HepG2 (cell line): ENCODE measurements at regions not wholly inside any gene's neighbourhood (a gene's known extent, or its start where the extent isn't known, plus 50 kb on each side); places are given as distances from the start of the nearest gene placed in this dataset.

Source experiments
- ATAC-seq: fragments of 200-7000 bp; cut with Tn5 transposase; 3 replicates; pipeline ENCODE4 v1.9.1; 2020; ENCODE audit warnings: mild to moderate bottlenecking, moderate library complexity
- BruUV-seq: library from RNA; stranded (reverse); fragments of 400-500 nt; replicated peaks from 2 replicates; lab custom pipeline; 2021; lab: Mats Ljungman, UMichigan
- CTCF ChIA-PET: fragments of 300-600 bp; formaldehyde crosslinking; extraction: SDS; loops from one replicate; lab custom pipeline; 2021; ENCODE audit warnings: low total read pairs, inconsistent platforms, low intra/inter-chr PET ratio; lab: Yijun Ruan, JAX
- POLR2A ChIA-PET: fragments of 350-600 bp; sonication (Branson Sonifier 250); formaldehyde crosslinking; loops from one replicate; lab custom pipeline; 2020; ENCODE audit warnings: antibody characterized with exemption, inconsistent platforms; lab: Yijun Ruan, JAX
- DNase-seq: peaks from one replicate; pipeline ENCODE4 v3.0.0-alpha.2; 2015; ENCODE audit warnings: low spot score
- FAIRE-seq: peaks from 3 replicates; lab custom pipeline; 2011; peaks lifted over from hg19 to GRCh38; lab: Jason Lieb, UNC
- H2AFZ ChIP-seq: one replicate; pipeline ENCODE4 v1.6.1; 2011; ENCODE audit warnings: low read length, inconsistent platforms
- H3K27ac ChIP-seq: fragments of 300-600 bp; 3 replicates; pipeline ENCODE4 v1.8.0; 2011; ENCODE audit warnings: mixed run types, mild to moderate bottlenecking, mixed read lengths, low read length, inconsistent platforms; ENCODE audit not compliant: insufficient read depth; ENCODE audit errors: extremely low read length
- H3K27me3 ChIP-seq, 2 experiments: fragments of 200-600 bp in 1 of 2; 2 replicates in 1 of 2; 3 replicates in 1 of 2; pipeline versions ENCODE4 v1.6.0 to v1.8.0; 2011; ENCODE audit warnings: low read length in 2 of 2, mild to moderate bottlenecking in 2 of 2, moderate library complexity in 2 of 2, inconsistent platforms in 1 of 2; ENCODE audit not compliant: insufficient read depth in 2 of 2, control insufficient read depth in 1 of 2
- H3K36me3 ChIP-seq, 2 experiments: fragments of 200-600 bp in 1 of 2; replicated peaks in 1 of 2; 2 replicates in 1 of 2; 3 replicates in 1 of 2; pipeline versions ENCODE4 v1.5.1 to v1.8.0; 2011; ENCODE audit warnings: low read length in 2 of 2, inconsistent platforms in 1 of 2; ENCODE audit not compliant: insufficient read depth in 2 of 2, control insufficient read depth in 1 of 2
- H3K4me1 ChIP-seq: 2 replicates; pipeline ENCODE4 v1.5.1; 2012; ENCODE audit warnings: low read length, inconsistent platforms; ENCODE audit not compliant: insufficient read depth
- H3K4me2 ChIP-seq: 2 replicates; pipeline ENCODE4 v1.6.0; 2011; ENCODE audit warnings: low read depth, low read length, inconsistent platforms
- H3K4me3 ChIP-seq, 3 experiments: fragments of 200-600 bp in 1 of 3; sonication (generic), shearing (Covaris generic) in 1 of 3; replicated peaks in 1 of 3; 2 replicates each; pipeline ENCODE4 v1.5.1; 2011 to 2016; ENCODE audit warnings: low read length in 3 of 3, inconsistent platforms in 2 of 3, low read depth in 2 of 3, mild to moderate bottlenecking in 2 of 3, control low read depth in 1 of 3, mixed read lengths in 1 of 3; ENCODE audit not compliant: insufficient read depth in 1 of 3
- H3K79me2 ChIP-seq: one replicate; pipeline ENCODE4 v1.6.1; 2011; ENCODE audit warnings: low read length, inconsistent platforms; ENCODE audit not compliant: insufficient read depth
- H3K9ac ChIP-seq: 2 replicates; pipeline ENCODE4 v1.6.0; 2011; ENCODE audit warnings: mild to moderate bottlenecking, low read depth, low read length, inconsistent platforms; ENCODE audit not compliant: insufficient read depth
- H3K9me3 ChIP-seq: 2 replicates; pipeline ENCODE4 v1.5.1; 2012; ENCODE audit warnings: mild to moderate bottlenecking, low read length
- H4K20me1 ChIP-seq: 2 replicates; pipeline ENCODE4 v1.6.0; 2011; ENCODE audit warnings: inconsistent platforms, mild to moderate bottlenecking, low read length, moderate library complexity; ENCODE audit not compliant: insufficient read depth
- FOSL1 ChIP-seq: sonication (generic); formaldehyde crosslinking; IDR thresholded peaks from 2 replicates; pipeline ENCODE4 v1.9.0; 2021; ENCODE audit warnings: missing genetic modification reagents, borderline replicate concordance
- HBP1 ChIP-seq: IDR thresholded peaks from 2 replicates; pipeline ENCODE4 v1.6.1; 2016; ENCODE audit warnings: low read depth, control low read depth
- HMGXB4 ChIP-seq, 2 experiments: sonication (generic) in 1 of 2; formaldehyde crosslinking in 1 of 2; IDR thresholded peaks; 2 replicates each; pipeline versions ENCODE4 v1.4.0 to v1.6.1; 2018 to 2020; ENCODE audit warnings: missing genetic modification reagents in 2 of 2, borderline replicate concordance in 1 of 2, low read depth in 1 of 2, mild to moderate bottlenecking in 1 of 2, missing biosample characterization in 1 of 2
- IKZF1 ChIP-seq: fragments of 450-650 bp; IDR thresholded peaks from 2 replicates; pipeline ENCODE4 v1.7.1; 2016
- KLF15 ChIP-seq: sonication (generic); formaldehyde crosslinking; IDR thresholded peaks from 2 replicates; pipeline ENCODE4 v1.8.1; 2023; ENCODE audit warnings: borderline replicate concordance, mild to moderate bottlenecking, inconsistent platforms, missing genetic modification reagents, mixed read lengths
- MTERF4 ChIP-seq: sonication (generic); formaldehyde crosslinking; IDR thresholded peaks from 2 replicates; pipeline ENCODE4 v1.8.0; 2023; ENCODE audit warnings: mild to moderate bottlenecking, missing genetic modification reagents
- NFYB ChIP-seq: sonication (generic); formaldehyde crosslinking; IDR thresholded peaks from 2 replicates; pipeline ENCODE4 v1.4.0; 2020; ENCODE audit warnings: missing genetic modification reagents
- NPAS2 ChIP-seq: sonication (generic); formaldehyde crosslinking; IDR thresholded peaks from 2 replicates; pipeline ENCODE4 v1.8.0; 2022; ENCODE audit warnings: mild to moderate bottlenecking, missing genetic modification reagents, borderline replicate concordance
- PBX2 ChIP-seq: IDR thresholded peaks from 2 replicates; pipeline ENCODE4 v1.6.1; 2016; ENCODE audit warnings: control low read depth
- SALL2 ChIP-seq: sonication (generic); formaldehyde crosslinking; IDR thresholded peaks from 2 replicates; pipeline ENCODE4 v1.8.1; 2023; ENCODE audit warnings: mild to moderate bottlenecking, missing genetic modification reagents, inconsistent platforms
- SP140L ChIP-seq: sonication (generic); formaldehyde crosslinking; IDR thresholded peaks from 2 replicates; pipeline ENCODE4 v1.4.0; 2020; ENCODE audit warnings: missing genetic modification reagents, borderline replicate concordance
- SP5 ChIP-seq: IDR thresholded peaks from 2 replicates; pipeline ENCODE4 v1.6.1; 2016; ENCODE audit warnings: low read depth, borderline replicate concordance
- SRSF9 ChIP-seq: fragments of 200-400 bp; formaldehyde crosslinking; IDR thresholded peaks from 2 replicates; pipeline ENCODE4 v1.6.1; 2018; ENCODE audit warnings: borderline replicate concordance, mild to moderate bottlenecking, low read depth, low read length; ENCODE audit not compliant: insufficient read depth, poor library complexity, severe bottlenecking
- ZNF772 ChIP-seq: sonication (generic); formaldehyde crosslinking; IDR thresholded peaks from 2 replicates; pipeline ENCODE4 v1.5.0; 2020; ENCODE audit warnings: mild to moderate bottlenecking, missing genetic modification reagents
- WGBS: methylation state at CpG from one replicate; pipeline ENCODE4 v1.1.6; 2017; ENCODE audit warnings: low lambda C conversion rate; 5-methylcytosine and 5-hydroxymethylcytosine counted together
- in situ Hi-C: cut with HindIII; loops from 2 replicates; pipeline ENCODE4 v1.10.0; 2017; ENCODE audit warnings: low pct_unique_long_range_greater_than_20kb; ENCODE audit not compliant: extremely low pct_ligation_motif_present
- intact Hi-C: fragments of 100-400 bp; cut with micrococcal nuclease; formaldehyde crosslinking; loops from one replicate; pipeline ENCODE4 v1.10.0; 2022; ENCODE audit not compliant: unreplicated experiment

- H3K4me1 ChIP-seq = no peaks in the 10 kb centered on the region
- H3K4me3 ChIP-seq = no peak overlapping the region
- no peaks in the 10 kb centered on the region for H3K27me3 ChIP-seq
- FAIRE-seq (no peak), ATAC-seq (no peak)
- no peaks in the 10 kb centered on the region for H3K36me3 ChIP-seq
- ChIA-PET POLR2A (no interaction called here), CTCF (no interaction called here)
- no peaks in the 10 kb centered on the region for H4K20me1 ChIP-seq
- no peaks in the 10 kb centered on the region for H3K9me3 ChIP-seq
- no peaks in the 10 kb centered on the region for H3K79me2 ChIP-seq
- no peak overlapping the region for H2AFZ ChIP-seq
- no peak overlapping the region for H3K27ac ChIP-seq
- no peak overlapping the region for H3K4me2 ChIP-seq
- TF ChIP-seq SP5 (CRISPR knock-in tag) = no peak
- TF ChIP-seq KLF15 (CRISPR knock-in tag) = no peak
- no peak for TF ChIP-seq IKZF1
- TF ChIP-seq NFYB (CRISPR knock-in tag) = no peak
- TF ChIP-seq NPAS2 = no peak
- TF ChIP-seq SP140L (CRISPR knock-in tag) = no peak
- no peak for TF ChIP-seq FOSL1 (CRISPR knock-in tag)
- TF ChIP-seq, all 625 proteins: peak for 0
- BruUV-seq = no TSS peak
- H3K9ac ChIP-seq = no peak overlapping the region
- WGBS = 33% methylated on average over 4 of the region's 4 CpGs
- DNase-seq = no peak
- intact Hi-C loops = no loop called here
- in situ Hi-C loops = no loop called here
Measured at GRCh38 chr9:119707228-119707845, 338.1 kb upstream of the BRINP1 start.

GRCh38 chr9:119701651-119702050, 332.4 kb upstream of the BRINP1 start:
- no peak overlapping the region for H3K9ac ChIP-seq
- in situ Hi-C loops (no loop called here), intact Hi-C loops (no loop called here)
- no peaks in the 10 kb centered on the region for H3K79me2 ChIP-seq
- ChIA-PET POLR2A (no interaction called here), CTCF (no interaction called here)
- H3K27ac ChIP-seq = no peak overlapping the region
- H4K20me1 ChIP-seq = no peaks in the 10 kb centered on the region
- no peaks in the 10 kb centered on the region for H3K27me3 ChIP-seq
- 0% methylated on average over 1 of the region's 1 CpG for WGBS
- DNase-seq (no peak), ATAC-seq (no peak), FAIRE-seq (no peak)
- no peaks in the 10 kb centered on the region for H3K36me3 ChIP-seq
- no peak overlapping the region for H2AFZ ChIP-seq
- H3K9me3 ChIP-seq = no peaks in the 10 kb centered on the region
- no peaks in the 10 kb centered on the region for H3K4me1 ChIP-seq
- H3K4me2 ChIP-seq = no peak overlapping the region
- BruUV-seq = no TSS peak
- no peak overlapping the region for H3K4me3 ChIP-seq
- TF ChIP-seq PBX2 = no peak
- no peak for TF ChIP-seq HBP1
- no peak for TF ChIP-seq SRSF9
- TF ChIP-seq MTERF4 (CRISPR knock-in tag) = no peak
- TF ChIP-seq ZNF772 (CRISPR knock-in tag) = no peak
- no peak for TF ChIP-seq HMGXB4 (CRISPR knock-in tag; IDR thresholded peaks at IDR 0.05; ENCODE audit: borderline replicate concordance in 1 of 2, low read depth in 1 of 2)
- TF ChIP-seq SALL2 (CRISPR knock-in tag) = no peak
